Stomach (tissue), 4 donors: ENCODE measurements at regions not wholly inside any gene's neighbourhood (a gene's known extent, or its start where the extent isn't known, plus 50 kb on each side); places are given as distances from the start of the nearest gene placed in this dataset.

Experiments
- POLR2A ChIP-seq, 4 donors: fragments of 450-650 bp; IDR thresholded peaks; one replicate each; pipeline ENCODE4 v1.6.1; 2016; ENCODE audit warnings: antibody characterized with exemption in 4 of 4, control low read depth in 2 of 4, mild to moderate bottlenecking in 1 of 4, moderate library complexity in 1 of 4
- TF ChIP-seq, protein P1 (sequence below), 7 experiments: fragments of 450-650 bp in 4 of 7; fragments of 200-600 bp in 3 of 7; sonication (generic) in 3 of 7; IDR thresholded peaks; one replicate each; pipeline ENCODE4 v1.5.1; 2016 to 2019; ENCODE audit warnings: antibody characterized with exemption in 7 of 7, control low read depth in 2 of 7, mild to moderate bottlenecking in 1 of 7

DNA sequence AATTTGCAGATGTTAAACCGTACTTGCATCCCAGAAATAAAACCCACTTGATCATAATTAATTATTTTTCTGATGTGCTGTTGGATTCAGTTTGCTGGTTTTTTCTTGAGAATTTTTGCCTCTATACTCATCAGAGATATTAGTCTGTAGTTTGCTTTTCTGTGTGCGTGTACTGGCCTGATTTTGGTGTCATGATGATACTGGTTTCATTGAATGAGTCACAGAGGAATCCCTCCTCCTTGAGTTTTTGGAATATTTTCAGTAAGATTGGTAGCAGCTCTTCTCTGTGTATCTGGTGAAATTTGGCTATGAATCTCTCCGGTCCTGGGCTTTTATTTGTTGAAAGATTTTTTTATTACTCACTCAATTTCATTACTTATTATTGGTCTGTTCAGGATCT is 100.4 kb upstream of the PMCH start:
- TF ChIP-seq, protein P1, sequence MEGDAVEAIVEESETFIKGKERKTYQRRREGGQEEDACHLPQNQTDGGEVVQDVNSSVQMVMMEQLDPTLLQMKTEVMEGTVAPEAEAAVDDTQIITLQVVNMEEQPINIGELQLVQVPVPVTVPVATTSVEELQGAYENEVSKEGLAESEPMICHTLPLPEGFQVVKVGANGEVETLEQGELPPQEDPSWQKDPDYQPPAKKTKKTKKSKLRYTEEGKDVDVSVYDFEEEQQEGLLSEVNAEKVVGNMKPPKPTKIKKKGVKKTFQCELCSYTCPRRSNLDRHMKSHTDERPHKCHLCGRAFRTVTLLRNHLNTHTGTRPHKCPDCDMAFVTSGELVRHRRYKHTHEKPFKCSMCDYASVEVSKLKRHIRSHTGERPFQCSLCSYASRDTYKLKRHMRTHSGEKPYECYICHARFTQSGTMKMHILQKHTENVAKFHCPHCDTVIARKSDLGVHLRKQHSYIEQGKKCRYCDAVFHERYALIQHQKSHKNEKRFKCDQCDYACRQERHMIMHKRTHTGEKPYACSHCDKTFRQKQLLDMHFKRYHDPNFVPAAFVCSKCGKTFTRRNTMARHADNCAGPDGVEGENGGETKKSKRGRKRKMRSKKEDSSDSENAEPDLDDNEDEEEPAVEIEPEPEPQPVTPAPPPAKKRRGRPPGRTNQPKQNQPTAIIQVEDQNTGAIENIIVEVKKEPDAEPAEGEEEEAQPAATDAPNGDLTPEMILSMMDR (IDR thresholded peaks at IDR 0.05) = no peak
- no peak for TF ChIP-seq POLR2A (IDR thresholded peaks at IDR 0.05)
